NCI-H2196 (cell line): ENCODE measurements at regions not wholly inside any gene's neighbourhood (a gene's known extent, or its start where the extent isn't known, plus 50 kb on each side); places are given as distances from the start of the nearest gene placed in this dataset.

Experiments
- DNase-seq: peaks from one replicate; lab custom pipeline; 2025; ENCODE audit not compliant: unreplicated experiment; lab: John Stamatoyannopoulos, UW

GRCh38 chr2:16005816-16006536 lies 65.6 kb downstream of the MYCN start:
- no peak for DNase-seq

GRCh38 chr2:16005389-16005788 lies 65.0 kb downstream of the MYCN start:
- no peak for DNase-seq

GRCh38 chr2:16003809-16004208 lies 63.5 kb downstream of the MYCN start:
- DNase-seq, result no peak

GRCh38 chr2:16003152-16003551 lies 62.8 kb downstream of the MYCN start:
- no peak for DNase-seq

GRCh38 chr2:16002575-16002974 lies 62.2 kb downstream of the MYCN start:
- no peak for DNase-seq

- no peak for DNase-seq
Measured at GRCh38 chr2:16002144-16002543, 61.8 kb downstream of the MYCN start.

- no peak for DNase-seq
Measured at GRCh38 chr2:16000642-16001041, 60.3 kb downstream of the MYCN start.

GRCh38 chr2:15999596-16000469 lies 59.5 kb downstream of the MYCN start:
- no peak for DNase-seq

GRCh38 chr2:15997728-15998280 lies 57.5 kb downstream of the MYCN start:
- no peak for DNase-seq

GRCh38 chr2:15996536-15997423 lies 56.4 kb downstream of the MYCN start:
- no peak for DNase-seq
